ENCODE measurements at regions not wholly inside any gene's neighbourhood (a gene's known extent, or its start where the extent isn't known, plus 50 kb on each side); places are given as distances from the start of the nearest gene placed in this dataset.

- CTCF ChIA-PET: interaction anchor here (0.5 to 1.1 kb wide), 3 partner anchors 33 to 1791 kb away, joined by 3 to 4 read pairs (median 3); no protein-coding TSS in a partner anchor
- Histone ChIP-seq H3K9me3 (replicated peaks; ENCODE audit: control insufficient read depth, insufficient read depth, low read length) (no peaks in the 10 kb centered on the region), H3K36me3 (ENCODE audit: control insufficient read depth in 2 of 2, extremely low read depth in 1 of 2, insufficient read depth in 2 of 2, low read length in 2 of 2) (no peaks in the 10 kb centered on the region), H3K9ac (replicated peaks; ENCODE audit: extremely low read depth, insufficient read depth, low read length) (no peak overlapping the region), H3K9me1 (replicated peaks; ENCODE audit: control insufficient read depth, extremely low read depth, insufficient read depth, low read length) (no peaks in the 10 kb centered on the region), H3K79me2 (ENCODE audit: control insufficient read depth, insufficient read depth, low read length) (no peaks in the 10 kb centered on the region), H4K20me1 (replicated peaks; ENCODE audit: control insufficient read depth, extremely low read depth, insufficient read depth, low read length) (no peaks in the 10 kb centered on the region), H3K4me2 (ENCODE audit: insufficient read depth, low read length) (no peak overlapping the region), H2AFZ (ENCODE audit: low read depth, low read length) (no peak overlapping the region), H3K27ac (ENCODE audit: insufficient read depth, low read depth, low read length) (no peak overlapping the region), H3K4me3 (replicated peaks in 1 of 3; ENCODE audit: insufficient read depth in 1 of 3, low read depth in 1 of 3, low read length in 3 of 3) (no peak overlapping the region), H3K4me1 (ENCODE audit: control insufficient read depth, extremely low read depth, insufficient read depth, low read length) (no peaks in the 10 kb centered on the region), H3K27me3 (ENCODE audit: control insufficient read depth in 2 of 2, insufficient read depth in 2 of 2, low read length in 2 of 2) (no peaks in the 10 kb centered on the region)
- TF ChIP-seq POLR2AphosphoS5 (IDR thresholded peaks at IDR 0.05; ENCODE audit: insufficient read depth, low read depth, low read length) (no peak), CTCF (IDR thresholded peaks at IDR 0.05; ENCODE audit: extremely low read depth in 1 of 2, insufficient read depth in 1 of 2, low read depth in 1 of 2, low read length in 2 of 2) (no peak), MAX (IDR thresholded peaks at IDR 0.05; ENCODE audit: insufficient read depth, insufficient read length) (no peak), GATA2 (IDR thresholded peaks at IDR 0.05; ENCODE audit: insufficient read depth, insufficient read length, low read depth, low read length) (no peak), EZH2 (IDR thresholded peaks at IDR 0.05; ENCODE audit: borderline replicate concordance, low read depth, low read length, severe bottlenecking) (no peak), MYC (IDR thresholded peaks at IDR 0.05; ENCODE audit: low read depth, low read length) (no peak), JUN (IDR thresholded peaks at IDR 0.05; ENCODE audit: borderline replicate concordance, insufficient read depth, insufficient read length, low read depth) (no peak), FOS (IDR thresholded peaks at IDR 0.05; ENCODE audit: borderline replicate concordance, insufficient read depth, low read length) (no peak), POLR2A (IDR thresholded peaks at IDR 0.05; ENCODE audit: low read depth, low read length) (no peak)
- dilution Hi-C loops (cut with MboI; ENCODE audit: extremely low pct_ligation_motif_present, low sequenced_read_pairs) (no loop called here), intact Hi-C loops (cut with micrococcal nuclease) (no loop called here)
- no TSS peak for BruUV-seq (replicated peaks)
- DNase-seq (ENCODE audit: low read depth, low spot score) (no peak), FAIRE-seq (no peak)
- POLR2A ChIA-PET: no interaction called here
These were observed 885.0 kb upstream of the EPHA5 start for GRCh38 chr4:66555301-66555700.

Data from endothelial cell of umbilical vein (primary cell).